K562 (cell line): ENCODE measurements at regions not wholly inside any gene's neighbourhood (a gene's known extent, or its start where the extent isn't known, plus 50 kb on each side); places are given as distances from the start of the nearest gene placed in this dataset.

Experiments
- ATAC-seq: fragments of 200-7000 bp; cut with Tn5 transposase; 3 replicates; pipeline ENCODE4 v1.9.1; 2020; ENCODE audit warnings: moderate library complexity
- BruUV-seq: library from RNA; stranded (reverse); fragments of 400-500 nt; replicated peaks from 2 replicates; lab custom pipeline; 2021; lab: Mats Ljungman, UMichigan
- CTCF ChIA-PET: fragments of 300-600 bp; formaldehyde crosslinking; extraction: SDS; loops from one replicate; lab custom pipeline; 2021; ENCODE audit warnings: low intra/inter-chr PET ratio; lab: Yijun Ruan, JAX
- POLR2A ChIA-PET: fragments of 300-600, 350-650 bp; sonication (Branson Sonifier 250); formaldehyde crosslinking; extraction: SDS; loops from one replicate; lab custom pipeline; 2021; ENCODE audit warnings: antibody characterized with exemption, inconsistent platforms; lab: Yijun Ruan, JAX
- DNase-seq, 4 experiments: peaks; one replicate each; pipeline versions ENCODE4 v3.0.0 to v3.0.0-alpha.2; 2011 to 2018; ENCODE audit warnings: low spot score in 3 of 4, mixed read lengths in 3 of 4; ENCODE audit errors: extremely low read depth in 1 of 4
- FAIRE-seq: peaks from 2 replicates; lab custom pipeline; 2011; peaks lifted over from hg19 to GRCh38; lab: Jason Lieb, UNC
- H2AFZ ChIP-seq: 2 replicates; pipeline ENCODE4 v1.6.0; 2011; ENCODE audit warnings: low read depth, low read length, control low read depth, inconsistent platforms
- H3K27ac ChIP-seq: fragments of 200-600 bp; 3 replicates; pipeline ENCODE4 v1.8.0; 2011; ENCODE audit warnings: low read depth, mild to moderate bottlenecking, control low read depth, inconsistent platforms, low read length, moderate library complexity, mixed read lengths; ENCODE audit errors: extremely low read depth
- H3K27me3 ChIP-seq, 2 experiments: fragments of 300-600 bp in 1 of 2; 2 replicates in 1 of 2; 3 replicates in 1 of 2; pipeline versions ENCODE4 v1.6.0 to v1.8.0; 2011; ENCODE audit warnings: inconsistent platforms in 2 of 2, low read length in 2 of 2, mild to moderate bottlenecking in 1 of 2, mixed read lengths in 1 of 2, moderate library complexity in 1 of 2; ENCODE audit not compliant: control insufficient read depth in 2 of 2, insufficient read depth in 2 of 2
- H3K36me3 ChIP-seq: fragments of 300-600 bp; 3 replicates; pipeline ENCODE4 v1.8.0; 2011; ENCODE audit warnings: mild to moderate bottlenecking, low read length, inconsistent platforms; ENCODE audit not compliant: control insufficient read depth, insufficient read depth
- H3K4me1 ChIP-seq, 2 experiments: fragments of 200-600 bp in 1 of 2; replicated peaks in 1 of 2; 2 replicates in 1 of 2; 3 replicates in 1 of 2; pipeline versions ENCODE4 v1.5.1 to v1.8.0; 2011; ENCODE audit warnings: inconsistent platforms in 2 of 2, low read length in 2 of 2, mild to moderate bottlenecking in 1 of 2, mixed read lengths in 1 of 2, moderate library complexity in 1 of 2; ENCODE audit not compliant: control insufficient read depth in 2 of 2, insufficient read depth in 2 of 2
- H3K4me2 ChIP-seq: 2 replicates; pipeline ENCODE4 v1.6.1; 2011; ENCODE audit warnings: low read length, control low read depth, inconsistent platforms, mixed read lengths; ENCODE audit not compliant: insufficient read depth
- H3K4me3 ChIP-seq: fragments of 200-600 bp; sonication (generic), shearing (Covaris generic); 2 replicates; pipeline ENCODE4 v1.5.1; 2016; ENCODE audit warnings: control low read depth, inconsistent platforms
- H3K79me2 ChIP-seq: fragments of 200-600 bp; 3 replicates; pipeline ENCODE4 v1.8.0; 2011; ENCODE audit warnings: low read length, inconsistent platforms; ENCODE audit not compliant: control insufficient read depth, insufficient read depth
- H3K9ac ChIP-seq, 2 experiments: 2 replicates each; pipeline versions ENCODE4 v1.6.0 to v1.6.1; 2011; ENCODE audit warnings: low read depth in 2 of 2, low read length in 2 of 2, control low read depth in 1 of 2, inconsistent platforms in 1 of 2, mild to moderate bottlenecking in 1 of 2, mixed read lengths in 1 of 2; ENCODE audit not compliant: insufficient read depth in 1 of 2
- H3K9me1 ChIP-seq: one replicate; pipeline ENCODE4 v1.6.0; 2011; ENCODE audit warnings: inconsistent platforms, mild to moderate bottlenecking, low read length, moderate library complexity; ENCODE audit not compliant: control insufficient read depth, insufficient read depth
- H3K9me3 ChIP-seq: replicated peaks from 2 replicates; pipeline ENCODE4 v1.5.1; 2011; ENCODE audit warnings: low read depth, low read length, inconsistent platforms; ENCODE audit not compliant: control insufficient read depth, insufficient read depth
- H4K20me1 ChIP-seq: replicated peaks from 2 replicates; pipeline ENCODE4 v1.6.1; 2011; ENCODE audit warnings: low read length, inconsistent platforms, mixed read lengths; ENCODE audit not compliant: control insufficient read depth, insufficient read depth
- CBFB ChIP-seq: sonication (generic); formaldehyde crosslinking; IDR thresholded peaks from 2 replicates; pipeline ENCODE4 v1.4.0; 2020; ENCODE audit warnings: mild to moderate bottlenecking, missing genetic modification reagents
- CSDE1 ChIP-seq, 2 experiments: fragments of 450-650 bp; IDR thresholded peaks; 2 replicates each; pipeline ENCODE4 v1.6.1; 2016; ENCODE audit warnings: mild to moderate bottlenecking in 1 of 2
- NR2F6 ChIP-seq: fragments of 450-650 bp; formaldehyde crosslinking; IDR thresholded peaks from 2 replicates; pipeline ENCODE4 v1.4.0; 2020; ENCODE audit warnings: mild to moderate bottlenecking
- POLR2AphosphoS5 ChIP-seq: IDR thresholded peaks from 2 replicates; pipeline ENCODE4 v1.6.1; 2011; ENCODE audit warnings: mild to moderate bottlenecking, low read depth, low read length, moderate library complexity; ENCODE audit not compliant: control insufficient read depth, insufficient read depth
- SNAPC5 ChIP-seq: fragments of 250-450 bp; sonication (Bioruptor Pico); IDR thresholded peaks from 2 replicates; pipeline ENCODE4 v1.8.0; 2021; ENCODE audit warnings: moderate library complexity, mild to moderate bottlenecking, inconsistent platforms
- SUPT5H ChIP-seq: fragments of 450-650 bp; IDR thresholded peaks from 2 replicates; pipeline ENCODE4 v1.6.1; 2016
- TBL1XR1 ChIP-seq, 2 experiments: IDR thresholded peaks; 2 replicates each; pipeline ENCODE4 v1.6.1; 2012; ENCODE audit warnings: improper control_type of control experiment in 2 of 2, low read length in 2 of 2, mild to moderate bottlenecking in 1 of 2
- ZFP30 ChIP-seq: fragments of 250-450 bp; sonication (Bioruptor Pico); IDR thresholded peaks from 2 replicates; pipeline ENCODE4 v1.8.0; 2022; ENCODE audit warnings: moderate library complexity, mild to moderate bottlenecking, inconsistent platforms, borderline replicate concordance
- ZNF24 ChIP-seq: fragments of 450-650 bp; IDR thresholded peaks from 2 replicates; pipeline ENCODE4 v1.6.1; 2016
- ZNF324 ChIP-seq: fragments of 250-450 bp; sonication (Bioruptor Pico); IDR thresholded peaks from 2 replicates; pipeline ENCODE4 v1.4.0; 2020; ENCODE audit warnings: mild to moderate bottlenecking
- ZNF766 ChIP-seq: fragments of 200-800 bp; sonication (Bioruptor generic); conservative IDR thresholded peaks from 2 replicates; pipeline ENCODE4 v1.6.1; 2016; ENCODE audit warnings: missing genetic modification characterization, missing compliant biosample characterization
- WGBS: fragments of 100-300 bp; shearing (Covaris generic); methylation state at CpG from one replicate; pipeline ENCODE4 v1.1.6; 2016; ENCODE audit warnings: low coverage, mixed read lengths; ENCODE audit not compliant: insufficient coverage; ENCODE audit errors: missing lambda C conversion rate; 5-methylcytosine and 5-hydroxymethylcytosine counted together
- in situ Hi-C: fragments of 300-500 bp; cut with MboI; formaldehyde crosslinking; loops from 4 replicates; pipeline ENCODE4 v1.15.0; 2018; ENCODE audit warnings: inconsistent platforms, mixed read lengths
- intact Hi-C: fragments of 100-400 bp; cut with micrococcal nuclease; formaldehyde crosslinking; loops from 2 replicates; pipeline ENCODE4 v1.14.2; 2022

- TF ChIP-seq TBL1XR1 (IDR thresholded peaks at IDR 0.05; ENCODE audit: low read length in 2 of 2) (no peak), ZNF24 (no peak), CBFB (no peak), NR2F6 (CRISPR knock-in tag) (no peak)
Measured at GRCh38 chr18:45363196-45363595, 252.1 kb upstream of the SLC14A2 start (continued).

- Histone ChIP-seq H3K4me2 (no peak overlapping the region), H2AFZ (no peak overlapping the region), H3K27me3 (no peaks in the 10 kb centered on the region), H3K79me2 (no peaks in the 10 kb centered on the region), H3K4me1 (no peaks in the 10 kb centered on the region), H3K27ac (no peak overlapping the region), H3K36me3 (no peaks in the 10 kb centered on the region), H3K4me3 (no peak overlapping the region), H3K9ac (no peak overlapping the region), H4K20me1 (no peaks in the 10 kb centered on the region), H3K9me1 (no peaks in the 10 kb centered on the region), H3K9me3 (no peaks in the 10 kb centered on the region)
- WGBS, result 5% methylated on average over 3 of the region's 3 CpGs
- DNase-seq (no peak), FAIRE-seq (no peak), ATAC-seq (no peak)
- CTCF ChIA-PET, result no interaction called here
- in situ Hi-C loops, result no loop called here
- intact Hi-C loops, result no loop called here
- TF ChIP-seq SUPT5H (no peak), SNAPC5 (CRISPR knock-in tag) (no peak), POLR2AphosphoS5 (no peak), CSDE1 (IDR thresholded peaks at IDR 0.05) (no peak), ZNF324 (CRISPR knock-in tag) (no peak), ZFP30 (CRISPR knock-in tag) (no peak), ZNF766 (CRISPR knock-in tag) (no peak)
- no TSS peak for BruUV-seq
- POLR2A ChIA-PET, result no interaction called here
Measured at GRCh38 chr18:45365835-45366234, 249.4 kb upstream of the SLC14A2 start.
